Loucy (cell line): ENCODE measurements at regions not wholly inside any gene's neighbourhood (a gene's known extent, or its start where the extent isn't known, plus 50 kb on each side); places are given as distances from the start of the nearest gene placed in this dataset.

Experiments used
- CTCF ChIP-seq: fragments of 200-600 bp; sonication (generic); conservative IDR thresholded peaks from 2 replicates; pipeline ENCODE4 v1.5.1; 2014; ENCODE audit warnings: mild to moderate bottlenecking, antibody characterized with exemption, low read length
- EZH2phosphoT487 ChIP-seq: fragments of 200-600 bp; IDR thresholded peaks from 2 replicates; pipeline ENCODE4 v1.6.1; 2018; ENCODE audit warnings: antibody characterized with exemption, mild to moderate bottlenecking, moderate library complexity, borderline replicate concordance

- TF ChIP-seq CTCF: no peak
- TF ChIP-seq EZH2phosphoT487: no peak
Measured at GRCh38 chr10:64497306-64497705, 976.1 kb downstream of the REEP3 start.
